ENCODE measurements at regions not wholly inside any gene's neighbourhood (a gene's known extent, or its start where the extent isn't known, plus 50 kb on each side); places are given as distances from the start of the nearest gene placed in this dataset.

DNA sequence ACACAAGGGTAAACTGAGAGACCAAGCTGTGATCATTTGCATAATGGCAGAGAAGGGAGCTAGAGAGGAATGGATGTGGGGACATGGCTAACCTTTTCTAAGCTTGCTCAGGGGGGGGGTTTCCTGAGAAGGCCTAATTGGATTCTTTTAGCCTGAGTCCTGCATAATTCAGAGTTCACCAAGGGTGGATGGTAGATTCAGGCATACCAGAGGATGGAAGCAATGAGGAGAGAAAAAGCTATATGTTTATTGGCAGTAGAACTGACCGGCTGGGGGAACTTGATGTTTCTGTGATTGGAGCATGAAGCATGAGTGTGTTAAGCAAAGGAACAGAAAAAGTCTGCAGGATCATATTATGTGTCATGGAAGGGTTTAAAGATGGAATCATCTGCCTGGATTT lies 65.9 kb upstream of the KLF12 start:
- TF ChIP-seq POLR2A (IDR thresholded peaks at IDR 0.05) = no peak
- TF ChIP-seq, protein P1, sequence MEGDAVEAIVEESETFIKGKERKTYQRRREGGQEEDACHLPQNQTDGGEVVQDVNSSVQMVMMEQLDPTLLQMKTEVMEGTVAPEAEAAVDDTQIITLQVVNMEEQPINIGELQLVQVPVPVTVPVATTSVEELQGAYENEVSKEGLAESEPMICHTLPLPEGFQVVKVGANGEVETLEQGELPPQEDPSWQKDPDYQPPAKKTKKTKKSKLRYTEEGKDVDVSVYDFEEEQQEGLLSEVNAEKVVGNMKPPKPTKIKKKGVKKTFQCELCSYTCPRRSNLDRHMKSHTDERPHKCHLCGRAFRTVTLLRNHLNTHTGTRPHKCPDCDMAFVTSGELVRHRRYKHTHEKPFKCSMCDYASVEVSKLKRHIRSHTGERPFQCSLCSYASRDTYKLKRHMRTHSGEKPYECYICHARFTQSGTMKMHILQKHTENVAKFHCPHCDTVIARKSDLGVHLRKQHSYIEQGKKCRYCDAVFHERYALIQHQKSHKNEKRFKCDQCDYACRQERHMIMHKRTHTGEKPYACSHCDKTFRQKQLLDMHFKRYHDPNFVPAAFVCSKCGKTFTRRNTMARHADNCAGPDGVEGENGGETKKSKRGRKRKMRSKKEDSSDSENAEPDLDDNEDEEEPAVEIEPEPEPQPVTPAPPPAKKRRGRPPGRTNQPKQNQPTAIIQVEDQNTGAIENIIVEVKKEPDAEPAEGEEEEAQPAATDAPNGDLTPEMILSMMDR (IDR thresholded peaks at IDR 0.05) = no peak
